Activated T-cell treated with anti-CD3 and anti-CD28 coated beads, Interleukin-2, amount 50 U/mL, for 4 hours (primary cell): ENCODE measurements at regions not wholly inside any gene's neighbourhood (a gene's known extent, or its start where the extent isn't known, plus 50 kb on each side); places are given as distances from the start of the nearest gene placed in this dataset.
A peak's percentile ranks its signal among the peaks of the same experiment; 100 is the strongest.
"Not testable (repeated sequence)": the region's sequence is repeated elsewhere in the genome, so short reads cannot be mapped to it uniquely, and the experiment has no call there.

Experiments
- ATAC-seq, 2 donors: fragments of 200-7000 bp; cut with Tn5 transposase; one replicate each; pipeline ENCODE4 v1.10.0; 2021
- DNase-seq: peaks from one replicate; pipeline ENCODE4 v3.0.0-alpha.2; 2020
- H3K27me3 Mint-ChIP-seq: one replicate; pipeline ENCODE4 v1.8.0; 2021; ENCODE audit warnings: low read depth, mixed read lengths
- H3K36me3 Mint-ChIP-seq: one replicate; pipeline ENCODE4 v1.8.0; 2022; ENCODE audit warnings: mixed read lengths; ENCODE audit not compliant: insufficient read depth
- H3K4me1 Mint-ChIP-seq: one replicate; pipeline ENCODE4 v1.8.0; 2021; ENCODE audit warnings: low read depth, mixed read lengths
- H3K4me3 Mint-ChIP-seq: one replicate; pipeline ENCODE4 v1.8.0; 2021; ENCODE audit warnings: mild to moderate bottlenecking, moderate library complexity, mixed read lengths
- H3K9me3 Mint-ChIP-seq: one replicate; pipeline ENCODE4 v1.8.0; 2021; ENCODE audit warnings: mixed read lengths

- Mint-ChIP-seq H3K4me3 (no peak overlapping the region), H3K4me1 (peaks cover 10% of the 10 kb centered on the region), H3K36me3 (no peaks in the 10 kb centered on the region), H3K9me3 (no peaks in the 10 kb centered on the region), H3K27me3 (no peaks in the 10 kb centered on the region)
- ATAC-seq: peak in 1 of 2 donors; percentile 21
- no peak for DNase-seq
Measured at GRCh38 chr10:4407783-4408182, 418.2 kb upstream of the AKR1E2 start.

GRCh38 chr10:4405828-4406227 is 420.2 kb upstream of the AKR1E2 start:
- DNase-seq (no peak), ATAC-seq (no peak)
- Mint-ChIP-seq H3K36me3 (no peaks in the 10 kb centered on the region), H3K9me3 (no peaks in the 10 kb centered on the region), H3K4me1 (peaks cover 10% of the 10 kb centered on the region), H3K27me3 (no peaks in the 10 kb centered on the region), H3K4me3 (no peak overlapping the region)

- no peaks in the 10 kb centered on the region for H3K9me3 Mint-ChIP-seq
- H3K36me3 Mint-ChIP-seq: no peaks in the 10 kb centered on the region
- H3K27me3 Mint-ChIP-seq: no peaks in the 10 kb centered on the region
- no peak overlapping the region for H3K4me3 Mint-ChIP-seq
- ATAC-seq (no peak), DNase-seq (no peak)
- peaks cover 10% of the 10 kb centered on the region for H3K4me1 Mint-ChIP-seq
Measured at GRCh38 chr10:4403638-4404252, 422.3 kb upstream of the AKR1E2 start.

- not testable (repeated sequence) for H3K9me3 Mint-ChIP-seq, DNase-seq, H3K36me3 Mint-ChIP-seq, ATAC-seq, H3K4me1 Mint-ChIP-seq, H3K27me3 Mint-ChIP-seq, H3K4me3 Mint-ChIP-seq
Measured at GRCh38 chr10:4401080-4401479, 424.9 kb upstream of the AKR1E2 start.

- no peaks in the 10 kb centered on the region for H3K36me3 Mint-ChIP-seq
- no peaks in the 10 kb centered on the region for H3K9me3 Mint-ChIP-seq
- no peaks in the 10 kb centered on the region for H3K4me1 Mint-ChIP-seq
- DNase-seq (no peak), ATAC-seq (no peak)
- H3K4me3 Mint-ChIP-seq: no peak overlapping the region
- H3K27me3 Mint-ChIP-seq: no peaks in the 10 kb centered on the region
Measured at GRCh38 chr10:4399556-4399955, 426.5 kb upstream of the AKR1E2 start.

- no peaks in the 10 kb centered on the region for H3K4me1 Mint-ChIP-seq
- DNase-seq: no peak
- H3K9me3 Mint-ChIP-seq: no peaks in the 10 kb centered on the region
- H3K27me3 Mint-ChIP-seq: no peaks in the 10 kb centered on the region
- no peaks in the 10 kb centered on the region for H3K36me3 Mint-ChIP-seq
- no peak overlapping the region for H3K4me3 Mint-ChIP-seq
- ATAC-seq: no peak
Measured at GRCh38 chr10:4398602-4399001, 427.4 kb upstream of the AKR1E2 start.

- no peaks in the 10 kb centered on the region for H3K36me3 Mint-ChIP-seq
- ATAC-seq (no peak), DNase-seq (no peak)
- H3K9me3 Mint-ChIP-seq: no peaks in the 10 kb centered on the region
- no peaks in the 10 kb centered on the region for H3K27me3 Mint-ChIP-seq
- no peaks in the 10 kb centered on the region for H3K4me1 Mint-ChIP-seq
- no peak overlapping the region for H3K4me3 Mint-ChIP-seq
Measured at GRCh38 chr10:4397337-4397736, 428.7 kb upstream of the AKR1E2 start.

GRCh38 chr10:4396401-4397283 is 429.4 kb upstream of the AKR1E2 start:
- H3K4me1 Mint-ChIP-seq: no peaks in the 10 kb centered on the region

GRCh38 chr10:4395731-4396130 is 430.3 kb upstream of the AKR1E2 start:
- no peaks in the 10 kb centered on the region for H3K36me3 Mint-ChIP-seq
- no peaks in the 10 kb centered on the region for H3K27me3 Mint-ChIP-seq
- H3K9me3 Mint-ChIP-seq: no peaks in the 10 kb centered on the region
- H3K4me1 Mint-ChIP-seq: no peaks in the 10 kb centered on the region
- no peak for ATAC-seq
- DNase-seq: no peak
- no peak overlapping the region for H3K4me3 Mint-ChIP-seq

More at GRCh38 chr10:4396401-4397283, 429.4 kb upstream of the AKR1E2 start:
- Mint-ChIP-seq H3K4me3 (no peak overlapping the region), H3K27me3 (no peaks in the 10 kb centered on the region), H3K36me3 (no peaks in the 10 kb centered on the region), H3K9me3 (no peaks in the 10 kb centered on the region)
- DNase-seq: no peak
- ATAC-seq: no peak

- not testable (repeated sequence) for DNase-seq, H3K4me1 Mint-ChIP-seq, ATAC-seq, H3K4me3 Mint-ChIP-seq, H3K9me3 Mint-ChIP-seq, H3K27me3 Mint-ChIP-seq, H3K36me3 Mint-ChIP-seq
Measured at GRCh38 chr10:4394455-4394854, 431.6 kb upstream of the AKR1E2 start.

- H3K4me3 Mint-ChIP-seq: no peak overlapping the region
- no peaks in the 10 kb centered on the region for H3K36me3 Mint-ChIP-seq
- H3K4me1 Mint-ChIP-seq: no peaks in the 10 kb centered on the region
Measured at GRCh38 chr10:4391683-4392082, 434.3 kb upstream of the AKR1E2 start.

GRCh38 chr10:4390219-4390618 is 435.8 kb upstream of the AKR1E2 start:
- Mint-ChIP-seq H3K4me3 (no peak overlapping the region), H3K36me3 (no peaks in the 10 kb centered on the region), H3K4me1 (no peaks in the 10 kb centered on the region), H3K27me3 (peaks cover 7% of the 10 kb centered on the region), H3K9me3 (no peaks in the 10 kb centered on the region)
- DNase-seq (no peak), ATAC-seq (no peak)

More at GRCh38 chr10:4391683-4392082, 434.3 kb upstream of the AKR1E2 start:
- ATAC-seq (no peak), DNase-seq (no peak)
- H3K27me3 Mint-ChIP-seq: peaks cover 7% of the 10 kb centered on the region
- H3K9me3 Mint-ChIP-seq: no peaks in the 10 kb centered on the region

GRCh38 chr10:4385231-4385870 is 440.7 kb upstream of the AKR1E2 start:
- ATAC-seq: no peak
- H3K4me1 Mint-ChIP-seq: no peaks in the 10 kb centered on the region
- no peak for DNase-seq
- no peak overlapping the region for H3K4me3 Mint-ChIP-seq
- H3K9me3 Mint-ChIP-seq: no peaks in the 10 kb centered on the region
- no peaks in the 10 kb centered on the region for H3K36me3 Mint-ChIP-seq
- H3K27me3 Mint-ChIP-seq: peaks cover 7% of the 10 kb centered on the region

GRCh38 chr10:4384245-4384644 is 441.8 kb upstream of the AKR1E2 start:
- Mint-ChIP-seq H3K4me1 (no peaks in the 10 kb centered on the region), H3K36me3 (no peaks in the 10 kb centered on the region), H3K9me3 (no peaks in the 10 kb centered on the region), H3K4me3 (no peak overlapping the region), H3K27me3 (peaks cover 4% of the 10 kb centered on the region)
- DNase-seq (no peak), ATAC-seq (no peak)
